ENCODE measurements at regions not wholly inside any gene's neighbourhood (a gene's known extent, or its start where the extent isn't known, plus 50 kb on each side); places are given as distances from the start of the nearest gene placed in this dataset.

- Histone ChIP-seq H3K9ac (ENCODE audit: control insufficient read depth, insufficient read depth, low read length) (no peak overlapping the region), H3K4me1 (ENCODE audit: control insufficient read depth, insufficient read depth, low read length) (no peaks in the 10 kb centered on the region), H3K9me3 (replicated peaks; ENCODE audit: control insufficient read depth, insufficient read depth, low read length) (no peaks in the 10 kb centered on the region), H4K20me1 (ENCODE audit: control insufficient read depth, insufficient read depth) (no peaks in the 10 kb centered on the region), H2AFZ (ENCODE audit: control insufficient read depth, low read depth, low read length) (no peak overlapping the region), H3K4me2 (ENCODE audit: control insufficient read depth, insufficient read depth) (no peak overlapping the region), H3K4me3 (no peak overlapping the region), H3K79me2 (ENCODE audit: control insufficient read depth, insufficient read depth, low read length) (no peaks in the 10 kb centered on the region), H3K36me3 (ENCODE audit: control insufficient read depth in 2 of 2, insufficient read depth in 2 of 2, low read length in 1 of 2) (no peaks in the 10 kb centered on the region), H3K27me3 (replicated peaks in 1 of 2; ENCODE audit: control insufficient read depth in 2 of 2, insufficient read depth in 2 of 2, low read length in 1 of 2) (no peaks in the 10 kb centered on the region), H3K27ac (ENCODE audit: control insufficient read depth, insufficient read depth) (no peak overlapping the region)
- ATAC-seq (no peak), FAIRE-seq (no peak), DNase-seq (ENCODE audit: low read depth, low spot score) (no peak)
- no TSS peak for BruUV-seq (replicated peaks)
- POLR2A ChIA-PET: no interaction called here
- CTCF ChIA-PET: no interaction called here
- SMC1A ChIA-PET (ENCODE audit: uncharacterized antibody, unreplicated experiment): no interaction called here
- RAD21 ChIA-PET (ENCODE audit: unreplicated experiment): no interaction called here
- 11% methylated on average over 3 of the region's 3 CpGs for WGBS (ENCODE audit: insufficient coverage, insufficient replicate concordance, low lambda C conversion rate, missing lambda C conversion rate)
- in situ Hi-C loops (cut with MboI): no loop called here
- intact Hi-C loops (cut with micrococcal nuclease; ENCODE audit: unreplicated experiment): no loop called here
- TF ChIP-seq CREM (IDR thresholded peaks at IDR 0.05; ENCODE audit: low read depth) (no peak), ETV6 (conservative IDR thresholded peaks at IDR 0.05 in 1 of 2, IDR thresholded peaks at IDR 0.05 in 1 of 2; ENCODE audit: borderline replicate concordance in 1 of 2, low read depth in 1 of 2) (no peak), SRF (IDR thresholded peaks at IDR 0.05; ENCODE audit: low read depth in 2 of 2, low read length in 2 of 2) (no peak), ZNF24 (IDR thresholded peaks at IDR 0.05) (no peak), RB1 (IDR thresholded peaks at IDR 0.05; ENCODE audit: borderline replicate concordance) (no peak), HSF1 (IDR thresholded peaks at IDR 0.05; ENCODE audit: low read depth, low read length) (no peak), ELK1 (IDR thresholded peaks at IDR 0.05; ENCODE audit: low read depth, low read length) (no peak), CBFB (IDR thresholded peaks at IDR 0.05; ENCODE audit: low read depth) (no peak), ZNF687 (IDR thresholded peaks at IDR 0.05) (no peak), ZBTB40 (IDR thresholded peaks at IDR 0.05; ENCODE audit: borderline replicate concordance) (no peak)
Measured at GRCh38 chr6:14444295-14444972, 326.9 kb downstream of the CD83 start.

Data from GM12878 (cell line).